IMR-90 (cell line): ENCODE measurements at regions not wholly inside any gene's neighbourhood (a gene's known extent, or its start where the extent isn't known, plus 50 kb on each side); places are given as distances from the start of the nearest gene placed in this dataset.

ENCODE experiments used
- ATAC-seq: fragments of 200-7000 bp; cut with Tn5 transposase; 2 replicates; pipeline ENCODE4 v1.9.1; 2020; ENCODE audit warnings: low read depth, mild to moderate bottlenecking, moderate library complexity
- BruUV-seq: library from RNA; stranded (reverse); fragments of 400-500 nt; replicated peaks from 2 replicates; lab custom pipeline; 2021; lab: Mats Ljungman, UMichigan
- CTCF ChIA-PET: fragments of 300-600 bp; formaldehyde crosslinking; extraction: SDS; loops from one replicate; lab custom pipeline; 2021; ENCODE audit warnings: antibody characterized with exemption; lab: Yijun Ruan, JAX
- POLR2A ChIA-PET: fragments of 300-600 bp; sonication (Branson Sonifier 250); formaldehyde crosslinking; loops from one replicate; lab custom pipeline; 2022; ENCODE audit warnings: antibody characterized with exemption; ENCODE audit not compliant: unreplicated experiment; lab: Charles Lee
- DNase-seq: peaks from one replicate; pipeline ENCODE4 v3.0.0; 2013
- H2AFZ ChIP-seq: replicated peaks from 2 replicates; pipeline ENCODE3; 2013; ENCODE audit warnings: low read length, mild to moderate bottlenecking; ENCODE audit not compliant: poor library complexity
- H2AK5ac ChIP-seq: 2 replicates; pipeline ENCODE4 v1.6.1; 2013; ENCODE audit warnings: low read depth, low read length, inconsistent platforms
- H2AK9ac ChIP-seq: replicated peaks from 2 replicates; pipeline ENCODE3; 2013; ENCODE audit warnings: mild to moderate bottlenecking, low read depth, low read length, moderate library complexity; ENCODE audit not compliant: poor library complexity
- H2BK120ac ChIP-seq: 2 replicates; pipeline ENCODE4 v1.6.1; 2013; ENCODE audit warnings: low read depth, low read length, inconsistent platforms
- H2BK15ac ChIP-seq: 3 replicates; pipeline ENCODE4 v1.6.1; 2013; ENCODE audit warnings: low read depth, low read length, inconsistent platforms
- H2BK20ac ChIP-seq: 2 replicates; pipeline ENCODE4 v1.6.1; 2013; ENCODE audit warnings: low read depth, mild to moderate bottlenecking, inconsistent platforms, low read length, moderate library complexity
- H2BK5ac ChIP-seq: 2 replicates; pipeline ENCODE4 v1.6.1; 2013; ENCODE audit warnings: mild to moderate bottlenecking, low read depth, low read length, inconsistent platforms; ENCODE audit not compliant: poor library complexity, severe bottlenecking
- H3K14ac ChIP-seq: replicated peaks from 2 replicates; pipeline ENCODE4 v1.6.1; 2013; ENCODE audit warnings: low read depth, low read length, inconsistent platforms
- H3K18ac ChIP-seq: 2 replicates; pipeline ENCODE4 v1.6.1; 2013; ENCODE audit warnings: low read depth, low read length, control low read depth
- H3K23ac ChIP-seq: 2 replicates; pipeline ENCODE4 v1.6.1; 2013; ENCODE audit warnings: low read depth, low read length, inconsistent platforms
- H3K27ac ChIP-seq: 2 replicates; pipeline ENCODE4 v1.5.1; 2013; ENCODE audit warnings: mild to moderate bottlenecking, control low read depth, low read length; ENCODE audit not compliant: insufficient read depth
- H3K27me3 ChIP-seq: 2 replicates; pipeline ENCODE4 v1.6.1; 2013; ENCODE audit warnings: low read length; ENCODE audit not compliant: control insufficient read depth, insufficient read depth
- H3K36me3 ChIP-seq: 2 replicates; pipeline ENCODE4 v1.6.1; 2013; ENCODE audit warnings: low read length, mixed read lengths; ENCODE audit not compliant: control insufficient read depth, insufficient read depth
- H3K4ac ChIP-seq: 2 replicates; pipeline ENCODE4 v1.6.1; 2013; ENCODE audit warnings: low read depth, low read length, inconsistent platforms
- H3K4me1 ChIP-seq: 2 replicates; pipeline ENCODE4 v1.6.1; 2013; ENCODE audit warnings: low read length, mixed read lengths; ENCODE audit not compliant: control insufficient read depth, insufficient read depth
- H3K4me2 ChIP-seq: 2 replicates; pipeline ENCODE4 v1.6.1; 2013; ENCODE audit warnings: low read depth, mild to moderate bottlenecking, control low read depth, low read length, moderate library complexity
- H3K4me3 ChIP-seq: 2 replicates; pipeline ENCODE4 v1.5.1; 2013; ENCODE audit warnings: low read depth, mild to moderate bottlenecking, control low read depth, low read length, moderate library complexity; ENCODE audit not compliant: insufficient read depth
- H3K56ac ChIP-seq: 2 replicates; pipeline ENCODE4 v1.6.1; 2013; ENCODE audit warnings: low read length, inconsistent platforms; ENCODE audit not compliant: insufficient read depth; ENCODE audit errors: extremely low read depth
- H3K79me1 ChIP-seq, 2 experiments: 2 replicates each; pipeline ENCODE4 v1.6.1; 2013; ENCODE audit warnings: low read length in 2 of 2, inconsistent platforms in 1 of 2, low read depth in 1 of 2
- H3K9ac ChIP-seq: 2 replicates; pipeline ENCODE4 v1.6.1; 2013; ENCODE audit warnings: low read depth, low read length, control low read depth
- H3K9me1 ChIP-seq: 2 replicates; pipeline ENCODE4 v1.6.1; 2013; ENCODE audit warnings: low read length, inconsistent platforms; ENCODE audit not compliant: insufficient read depth
- H3K9me3 ChIP-seq: 2 replicates; pipeline ENCODE4 v1.6.1; 2013; ENCODE audit warnings: low read length; ENCODE audit not compliant: control insufficient read depth, insufficient read depth
- H4K20me1 ChIP-seq: 2 replicates; pipeline ENCODE4 v1.6.1; 2013; ENCODE audit warnings: low read length, inconsistent platforms; ENCODE audit not compliant: insufficient read depth
- H4K5ac ChIP-seq: 2 replicates; pipeline ENCODE4 v1.6.1; 2013; ENCODE audit warnings: mild to moderate bottlenecking, low read depth, low read length, control low read depth
- H4K8ac ChIP-seq, 2 experiments: 2 replicates each; pipeline ENCODE4 v1.6.1; 2013; ENCODE audit warnings: low read depth in 2 of 2, low read length in 2 of 2, control low read depth in 1 of 2, inconsistent platforms in 1 of 2
- H4K91ac ChIP-seq: 2 replicates; pipeline ENCODE4 v1.6.1; 2013; ENCODE audit warnings: low read depth, low read length, inconsistent platforms; ENCODE audit not compliant: insufficient read depth
- CHD1 ChIP-seq: IDR thresholded peaks from 2 replicates; pipeline ENCODE4 v1.6.1; 2012; ENCODE audit warnings: low read depth, low read length, improper control_type of control experiment
- FOS ChIP-seq: fragments of 150-350 bp; IDR thresholded peaks from 2 replicates; pipeline ENCODE4 v1.6.1; 2016; ENCODE audit warnings: low read depth, low read length
- POLR2A ChIP-seq: IDR thresholded peaks from 2 replicates; pipeline ENCODE4 v1.6.1; 2012; ENCODE audit warnings: mild to moderate bottlenecking, low read depth, low read length
- RAD21 ChIP-seq: IDR thresholded peaks from 2 replicates; pipeline ENCODE4 v1.6.1; 2012; ENCODE audit warnings: low read length, improper control_type of control experiment
- RCOR1 ChIP-seq: IDR thresholded peaks from 2 replicates; pipeline ENCODE4 v1.6.1; 2012; ENCODE audit warnings: mild to moderate bottlenecking, low read length, improper control_type of control experiment; ENCODE audit not compliant: insufficient replicate concordance
- RFX5 ChIP-seq: IDR thresholded peaks from 2 replicates; pipeline ENCODE4 v1.8.0; 2012; ENCODE audit warnings: low read depth, mild to moderate bottlenecking, low read length, moderate library complexity
- SMC3 ChIP-seq: fragments of 150-350 bp; IDR thresholded peaks from 2 replicates; pipeline ENCODE4 v1.6.1; 2016; ENCODE audit warnings: low read depth, mild to moderate bottlenecking, antibody characterized with exemption, low read length, moderate library complexity
- WGBS, 2 experiments: methylation state at CpG; one replicate each; pipeline versions ENCODE4 v1.1.5 to v1.1.7; 2013; ENCODE audit warnings: missing lambda C conversion rate in 2 of 2; ENCODE audit not compliant: insufficient read length in 1 of 2; ENCODE audit errors: extremely low coverage in 2 of 2; 5-methylcytosine and 5-hydroxymethylcytosine counted together
- dilution Hi-C: fragments of 300-500 bp; cut with HindIII; formaldehyde crosslinking; loops from one replicate; pipeline ENCODE4 v1.14.3; 2018; ENCODE audit warnings: low sequenced_read_pairs; ENCODE audit not compliant: unreplicated experiment
- in situ Hi-C: fragments of 300-500 bp; cut with MboI; formaldehyde crosslinking; loops from 3 replicates; pipeline ENCODE4 v1.14.3; 2019; ENCODE audit warnings: low sequenced_read_pairs, inconsistent platforms, mixed read lengths
- intact Hi-C: fragments of 100-400 bp; cut with micrococcal nuclease; formaldehyde crosslinking; loops from 2 replicates; pipeline ENCODE4 v1.10.0; 2022
- TF ChIP-seq, protein P1 (sequence below): conservative IDR thresholded peaks from 2 replicates; pipeline ENCODE4 v1.5.1; 2012; ENCODE audit warnings: mild to moderate bottlenecking, low read depth, low read length, improper control_type of control experiment
- TF ChIP-seq, protein P2 (sequence below): fragments of 150-350 bp; IDR thresholded peaks from 2 replicates; pipeline ENCODE4 v1.6.1; 2016; ENCODE audit warnings: low read depth, mild to moderate bottlenecking, low read length, moderate library complexity, borderline replicate concordance
- TF ChIP-seq, protein P3 (sequence below): fragments of 150-350 bp; IDR thresholded peaks from 2 replicates; pipeline ENCODE4 v1.6.1; 2017; ENCODE audit warnings: mild to moderate bottlenecking, antibody characterized with exemption, low read length, low read depth

DNA sequence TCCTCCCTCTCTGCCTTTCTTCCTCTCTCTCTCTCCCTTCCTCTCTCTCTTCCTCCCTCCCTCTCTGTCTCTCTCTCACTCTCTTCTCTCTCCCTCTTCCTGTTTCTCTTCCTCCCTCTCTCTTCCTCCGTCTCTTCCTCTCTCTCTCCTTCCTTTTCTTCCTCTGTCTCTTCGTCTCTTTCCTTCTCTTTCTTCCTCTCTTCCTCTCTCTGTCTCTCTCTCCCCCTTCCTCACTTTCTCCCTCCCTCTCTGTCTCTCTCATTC, 295.3 kb downstream of the ASMT start:
- no peak overlapping the region for H3K27ac ChIP-seq
- no peak overlapping the region for H4K8ac ChIP-seq
- no peak for DNase-seq
- no peak overlapping the region for H2BK5ac ChIP-seq
- no peak overlapping the region for H3K18ac ChIP-seq
- BruUV-seq = no TSS peak
- TF ChIP-seq RFX5 (no peak), POLR2A (no peak), RCOR1 (no peak), FOS (no peak), SMC3 (no peak), RAD21 (no peak), CHD1 (no peak)
- TF ChIP-seq, protein P1, sequence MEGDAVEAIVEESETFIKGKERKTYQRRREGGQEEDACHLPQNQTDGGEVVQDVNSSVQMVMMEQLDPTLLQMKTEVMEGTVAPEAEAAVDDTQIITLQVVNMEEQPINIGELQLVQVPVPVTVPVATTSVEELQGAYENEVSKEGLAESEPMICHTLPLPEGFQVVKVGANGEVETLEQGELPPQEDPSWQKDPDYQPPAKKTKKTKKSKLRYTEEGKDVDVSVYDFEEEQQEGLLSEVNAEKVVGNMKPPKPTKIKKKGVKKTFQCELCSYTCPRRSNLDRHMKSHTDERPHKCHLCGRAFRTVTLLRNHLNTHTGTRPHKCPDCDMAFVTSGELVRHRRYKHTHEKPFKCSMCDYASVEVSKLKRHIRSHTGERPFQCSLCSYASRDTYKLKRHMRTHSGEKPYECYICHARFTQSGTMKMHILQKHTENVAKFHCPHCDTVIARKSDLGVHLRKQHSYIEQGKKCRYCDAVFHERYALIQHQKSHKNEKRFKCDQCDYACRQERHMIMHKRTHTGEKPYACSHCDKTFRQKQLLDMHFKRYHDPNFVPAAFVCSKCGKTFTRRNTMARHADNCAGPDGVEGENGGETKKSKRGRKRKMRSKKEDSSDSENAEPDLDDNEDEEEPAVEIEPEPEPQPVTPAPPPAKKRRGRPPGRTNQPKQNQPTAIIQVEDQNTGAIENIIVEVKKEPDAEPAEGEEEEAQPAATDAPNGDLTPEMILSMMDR = no peak
- TF ChIP-seq, protein P2, sequence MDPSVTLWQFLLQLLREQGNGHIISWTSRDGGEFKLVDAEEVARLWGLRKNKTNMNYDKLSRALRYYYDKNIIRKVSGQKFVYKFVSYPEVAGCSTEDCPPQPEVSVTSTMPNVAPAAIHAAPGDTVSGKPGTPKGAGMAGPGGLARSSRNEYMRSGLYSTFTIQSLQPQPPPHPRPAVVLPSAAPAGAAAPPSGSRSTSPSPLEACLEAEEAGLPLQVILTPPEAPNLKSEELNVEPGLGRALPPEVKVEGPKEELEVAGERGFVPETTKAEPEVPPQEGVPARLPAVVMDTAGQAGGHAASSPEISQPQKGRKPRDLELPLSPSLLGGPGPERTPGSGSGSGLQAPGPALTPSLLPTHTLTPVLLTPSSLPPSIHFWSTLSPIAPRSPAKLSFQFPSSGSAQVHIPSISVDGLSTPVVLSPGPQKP = no peak
- TF ChIP-seq, protein P3, sequence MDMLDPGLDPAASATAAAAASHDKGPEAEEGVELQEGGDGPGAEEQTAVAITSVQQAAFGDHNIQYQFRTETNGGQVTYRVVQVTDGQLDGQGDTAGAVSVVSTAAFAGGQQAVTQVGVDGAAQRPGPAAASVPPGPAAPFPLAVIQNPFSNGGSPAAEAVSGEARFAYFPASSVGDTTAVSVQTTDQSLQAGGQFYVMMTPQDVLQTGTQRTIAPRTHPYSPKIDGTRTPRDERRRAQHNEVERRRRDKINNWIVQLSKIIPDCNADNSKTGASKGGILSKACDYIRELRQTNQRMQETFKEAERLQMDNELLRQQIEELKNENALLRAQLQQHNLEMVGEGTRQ = no peak
- no peaks in the 10 kb centered on the region for H4K20me1 ChIP-seq
- no peak overlapping the region for H4K5ac ChIP-seq
- in situ Hi-C loops (no loop called here), dilution Hi-C loops (no loop called here), intact Hi-C loops (no loop called here)
- H3K4ac ChIP-seq = no peak overlapping the region
- H3K23ac ChIP-seq = no peak overlapping the region
- H3K4me2 ChIP-seq = no peak overlapping the region
- peaks cover 16% of the 10 kb centered on the region for H3K9me3 ChIP-seq
- H2BK15ac ChIP-seq = no peak overlapping the region
- H4K91ac ChIP-seq = no peak overlapping the region
- H3K36me3 ChIP-seq = no peaks in the 10 kb centered on the region
- no peak overlapping the region for H2BK120ac ChIP-seq
- no peak overlapping the region for H2BK20ac ChIP-seq
- no peaks in the 10 kb centered on the region for H3K79me1 ChIP-seq
- no peak overlapping the region for H2AK9ac ChIP-seq
- no peaks in the 10 kb centered on the region for H3K27me3 ChIP-seq
- H3K4me1 ChIP-seq = no peaks in the 10 kb centered on the region
- no peaks in the 10 kb centered on the region for H3K9me1 ChIP-seq
- no peak overlapping the region for H2AK5ac ChIP-seq
- no peak overlapping the region for H3K56ac ChIP-seq
- no peak overlapping the region for H3K9ac ChIP-seq
- 18% methylated on average over 2 of the region's 2 CpGs; no CpG with 5 or more reads in 1 of the 2 experiments for WGBS, 2 experiments
- ChIA-PET POLR2A (no interaction called here), CTCF (no interaction called here)
- H3K14ac ChIP-seq = no peak overlapping the region
- ATAC-seq = no peak
- H3K4me3 ChIP-seq = no peak overlapping the region
- no peak overlapping the region for H2AFZ ChIP-seq
